T-cell (primary cell): ENCODE measurements at regions not wholly inside any gene's neighbourhood (a gene's known extent, or its start where the extent isn't known, plus 50 kb on each side); places are given as distances from the start of the nearest gene placed in this dataset.

Source experiments
- ATAC-seq, 4 experiments: fragments of 200-7000 bp in 3 of 4; fragments of 150-1000 bp in 1 of 4; cut with Tn5 transposase; replicated peaks in 1 of 4; 1 replicate in 3 of 4; 2 replicates in 1 of 4; pipeline ENCODE4 v1.10.0; 2021; ENCODE audit warnings: moderate library complexity in 3 of 4, mild to moderate bottlenecking in 2 of 4, moderate number of reproducible peaks in 1 of 4
- CTCF ChIA-PET, 2 donors: fragments of 300-600 bp; sonication (Branson Sonifier 250); formaldehyde crosslinking; loops; one replicate each; lab custom pipeline; 2022; ENCODE audit warnings: antibody characterized with exemption in 2 of 2; lab: Charles Lee
- POLR2A ChIA-PET, 2 donors: fragments of 300-600 bp; sonication (Branson Sonifier 250); formaldehyde crosslinking; loops; one replicate each; lab custom pipeline; 2022; ENCODE audit warnings: antibody characterized with exemption in 2 of 2; lab: Charles Lee
- DNase-seq, 35 experiments: peaks; one replicate each; pipeline versions ENCODE4 v3.0.0 to v3.0.0-alpha.2; 2013 to 2023
- H3K27ac ChIP-seq: one replicate; pipeline ENCODE4 v1.5.1; 2013; ENCODE audit warnings: low read length
- H3K27me3 ChIP-seq, 2 experiments: replicated peaks in 1 of 2; 1 replicate in 1 of 2; 2 replicates in 1 of 2; pipeline versions ENCODE4 v1.6.1 to v1.7.0; 2013; ENCODE audit warnings: low read length in 1 of 2, mixed read lengths in 1 of 2; ENCODE audit not compliant: control insufficient read depth in 2 of 2, insufficient read depth in 2 of 2; ENCODE audit errors: extremely low read depth in 1 of 2
- H3K36me3 ChIP-seq, 2 donors: 1 replicate in 1 of 2; 2 replicates in 1 of 2; pipeline versions ENCODE4 v1.6.1 to v1.7.0; 2013; ENCODE audit warnings: low read length in 1 of 2; ENCODE audit not compliant: control insufficient read depth in 2 of 2, insufficient read depth in 1 of 2; ENCODE audit errors: extremely low read depth in 1 of 2
- H3K4me1 ChIP-seq, 2 experiments: 1 replicate in 1 of 2; 2 replicates in 1 of 2; pipeline versions ENCODE4 v1.6.1 to v1.7.0; 2013; ENCODE audit warnings: low read length in 2 of 2, mixed read lengths in 1 of 2; ENCODE audit not compliant: insufficient read depth in 2 of 2, control insufficient read depth in 1 of 2; ENCODE audit errors: extremely low read depth in 1 of 2
- H3K4me3 ChIP-seq, 2 donors: 1 replicate in 1 of 2; 2 replicates in 1 of 2; pipeline versions ENCODE4 v1.5.1 to v1.7.0; 2013; ENCODE audit warnings: mild to moderate bottlenecking in 2 of 2, low read length in 1 of 2, moderate library complexity in 1 of 2; ENCODE audit not compliant: control insufficient read depth in 1 of 2; ENCODE audit errors: extremely low read depth in 1 of 2
- H3K9me3 ChIP-seq: 2 replicates; pipeline ENCODE4 v1.7.0; 2013
- H3K27ac Mint-ChIP-seq, 2 donors: one replicate each; pipeline ENCODE4 v1.8.0; 2020 to 2021; ENCODE audit warnings: mild to moderate bottlenecking in 2 of 2, mixed read lengths in 2 of 2
- H3K27me3 Mint-ChIP-seq, 2 donors: one replicate each; pipeline ENCODE4 v1.8.0; 2021 to 2022; ENCODE audit warnings: mixed read lengths in 2 of 2
- H3K36me3 Mint-ChIP-seq: one replicate; pipeline ENCODE4 v1.8.0; 2021; ENCODE audit warnings: mixed read lengths
- H3K4me1 Mint-ChIP-seq, 3 donors: one replicate each; pipeline ENCODE4 v1.8.0; 2020 to 2022; ENCODE audit warnings: mixed read lengths in 3 of 3, mild to moderate bottlenecking in 1 of 3
- H3K4me3 Mint-ChIP-seq, 3 donors: one replicate each; pipeline ENCODE4 v1.8.0; 2020 to 2022; ENCODE audit warnings: mild to moderate bottlenecking in 3 of 3, mixed read lengths in 3 of 3, moderate library complexity in 3 of 3
- H3K9me3 Mint-ChIP-seq, 3 donors: one replicate each; pipeline ENCODE4 v1.8.0; 2020 to 2022; ENCODE audit warnings: mixed read lengths in 3 of 3
- WGBS: methylation state at CpG from one replicate; pipeline ENCODE4 v1.1.5; 2013; ENCODE audit warnings: missing lambda C conversion rate; ENCODE audit not compliant: insufficient coverage; 5-methylcytosine and 5-hydroxymethylcytosine counted together

DNA sequence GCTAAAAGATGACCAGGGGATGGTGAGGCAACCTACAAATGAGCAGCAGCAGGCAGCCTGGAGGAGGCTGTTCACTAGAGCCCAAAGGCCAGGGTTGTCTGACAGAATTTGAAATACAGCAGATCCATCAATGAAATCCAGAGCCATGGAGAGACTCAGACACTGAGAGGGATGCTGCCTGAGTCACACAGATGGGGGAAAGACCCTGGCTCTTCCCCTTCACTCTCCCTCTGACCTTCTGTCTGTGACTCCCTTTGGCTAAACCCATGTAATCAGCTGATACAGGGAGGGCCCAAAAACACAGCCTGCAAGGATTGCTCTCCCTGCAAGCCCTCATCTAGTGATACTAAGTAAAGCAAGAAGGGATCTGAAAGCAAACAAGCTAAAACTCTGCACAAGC lies 166.5 kb upstream of the SPOPL start:
- no peaks in the 10 kb centered on the region for H3K4me1 ChIP-seq
- DNase-seq, result no peak
- H3K27ac Mint-ChIP-seq, result no peak overlapping the region
- ChIA-PET CTCF (no interaction called here), POLR2A (interaction anchor here in 1 of 2 donors (0.5 kb wide), 1 partner anchor 1227 kb away, joined by 3 read pairs; no protein-coding TSS in a partner anchor)
- H3K27me3 ChIP-seq, result no peaks in the 10 kb centered on the region
- H3K36me3 ChIP-seq, result no peaks in the 10 kb centered on the region
- no peak for ATAC-seq
- H3K4me3 ChIP-seq, result no peak overlapping the region
- H3K9me3 ChIP-seq, result no peaks in the 10 kb centered on the region
- no peak overlapping the region for H3K27ac ChIP-seq
- H3K36me3 Mint-ChIP-seq, result no peaks in the 10 kb centered on the region
- peaks cover 0 to 4% (median 0%) of the 10 kb centered on the region in 3 donors for H3K9me3 Mint-ChIP-seq
- no peaks in the 10 kb centered on the region for H3K4me1 Mint-ChIP-seq
- no peak overlapping the region for H3K4me3 Mint-ChIP-seq
- H3K27me3 Mint-ChIP-seq, result no peaks in the 10 kb centered on the region

DNA sequence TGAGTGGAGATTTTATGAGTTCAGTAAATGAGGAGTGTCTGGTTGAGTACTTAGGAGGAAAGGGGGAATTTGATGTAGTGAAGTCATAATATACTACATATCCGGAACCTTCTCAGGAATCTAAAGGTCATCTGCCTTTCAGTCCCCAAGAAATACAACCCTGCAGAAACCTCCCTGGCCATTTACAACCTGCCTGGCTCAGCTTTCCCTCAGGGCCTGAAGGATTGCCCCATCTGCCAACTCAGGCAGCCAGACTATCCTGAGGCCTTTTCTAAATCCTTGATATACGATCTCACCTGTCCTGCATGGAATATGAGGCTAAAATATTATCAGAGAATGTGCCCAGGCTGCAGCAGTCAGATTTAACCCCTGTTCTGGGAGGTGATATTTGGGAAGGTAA lies 165.4 kb upstream of the SPOPL start:
- CTCF ChIA-PET, result no interaction called here
- DNase-seq, result no peak
- H3K27me3 Mint-ChIP-seq, result no peaks in the 10 kb centered on the region
- Histone ChIP-seq H3K36me3 (no peaks in the 10 kb centered on the region), H3K4me3 (no peak overlapping the region), H3K27ac (no peak overlapping the region), H3K27me3 (no peaks in the 10 kb centered on the region), H3K4me1 (no peaks in the 10 kb centered on the region), H3K9me3 (no peaks in the 10 kb centered on the region)
- ATAC-seq, result no peak
- no peaks in the 10 kb centered on the region for H3K9me3 Mint-ChIP-seq
- H3K27ac Mint-ChIP-seq, result no peak overlapping the region
- WGBS, result no CpG with 5 or more reads among the region's 2 CpGs
- no peaks in the 10 kb centered on the region for H3K4me1 Mint-ChIP-seq
- POLR2A ChIA-PET, result no interaction called here
- H3K36me3 Mint-ChIP-seq, result no peaks in the 10 kb centered on the region
- no peak overlapping the region for H3K4me3 Mint-ChIP-seq

DNA sequence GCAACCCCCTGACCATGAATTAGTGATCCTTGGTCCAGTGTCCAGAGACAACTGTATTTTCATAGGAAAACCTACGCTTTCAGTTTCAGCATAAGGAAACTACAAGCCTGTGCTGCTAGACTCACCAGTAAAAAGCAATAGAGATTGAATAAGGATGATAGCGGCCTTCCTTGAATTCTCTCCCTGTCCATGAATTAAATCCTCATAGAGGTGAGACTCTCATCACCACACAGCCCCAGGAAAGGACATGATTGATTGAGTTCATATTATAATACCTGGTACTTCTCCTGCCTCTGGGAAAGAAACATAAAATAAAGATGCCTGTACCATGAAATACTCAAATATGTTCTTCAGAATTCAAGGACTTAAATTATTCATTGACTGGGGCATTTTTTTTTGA lies 146.3 kb upstream of the SPOPL start:
- Mint-ChIP-seq H3K9me3 (peaks cover 0 to 9% (median 0%) of the 10 kb centered on the region in 3 donors), H3K27ac (no peak overlapping the region), H3K4me1 (no peaks in the 10 kb centered on the region), H3K36me3 (no peaks in the 10 kb centered on the region), H3K4me3 (no peak overlapping the region), H3K27me3 (peaks cover 0 to 4% of the 10 kb centered on the region in 2 donors)
- ATAC-seq (no peak), DNase-seq (no peak)
- no peaks in the 10 kb centered on the region for H3K4me1 ChIP-seq
- CTCF ChIA-PET, result no interaction called here
- H3K27ac ChIP-seq, result no peak overlapping the region
- H3K36me3 ChIP-seq, result no peaks in the 10 kb centered on the region
- no CpG with 5 or more reads among the region's 2 CpGs for WGBS
- H3K27me3 ChIP-seq, result no peaks in the 10 kb centered on the region
- POLR2A ChIA-PET, result no interaction called here
- H3K9me3 ChIP-seq, result no peaks in the 10 kb centered on the region
- H3K4me3 ChIP-seq, result no peak overlapping the region

DNA sequence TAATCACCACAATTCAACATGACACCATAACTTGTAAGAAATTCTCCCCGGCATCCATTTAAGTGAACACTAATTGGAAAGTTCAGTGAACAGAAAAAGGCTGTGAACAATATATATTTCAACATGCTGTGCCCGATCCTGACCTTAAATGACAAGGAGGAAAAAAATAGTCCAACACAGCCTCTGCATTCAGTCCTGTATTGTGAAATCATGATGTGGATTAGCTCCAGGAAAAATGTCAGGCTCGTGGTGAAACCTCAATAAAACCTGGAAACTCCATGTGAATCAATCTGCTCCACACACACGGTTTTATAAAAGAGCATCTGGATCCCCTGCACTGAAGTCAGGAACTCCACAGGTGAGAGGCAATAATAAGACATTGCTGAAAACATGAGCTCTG lies 145.4 kb upstream of the SPOPL start:
- Histone ChIP-seq H3K4me3 (no peak overlapping the region), H3K27ac (no peak overlapping the region), H3K27me3 (no peaks in the 10 kb centered on the region), H3K4me1 (no peaks in the 10 kb centered on the region), H3K36me3 (no peaks in the 10 kb centered on the region), H3K9me3 (no peaks in the 10 kb centered on the region)
- WGBS, result 71% methylated on average over 1 of the region's 4 CpGs
- H3K4me1 Mint-ChIP-seq, result no peaks in the 10 kb centered on the region
- DNase-seq (no peak), ATAC-seq (no peak)
- no peaks in the 10 kb centered on the region for H3K36me3 Mint-ChIP-seq
- no peak overlapping the region for H3K27ac Mint-ChIP-seq
- peaks cover 0 to 10% (median 0%) of the 10 kb centered on the region in 3 donors for H3K9me3 Mint-ChIP-seq
- CTCF ChIA-PET, result no interaction called here
- POLR2A ChIA-PET, result no interaction called here
- H3K4me3 Mint-ChIP-seq, result no peak overlapping the region
- H3K27me3 Mint-ChIP-seq, result peaks cover 0 to 5% of the 10 kb centered on the region in 2 donors

DNA sequence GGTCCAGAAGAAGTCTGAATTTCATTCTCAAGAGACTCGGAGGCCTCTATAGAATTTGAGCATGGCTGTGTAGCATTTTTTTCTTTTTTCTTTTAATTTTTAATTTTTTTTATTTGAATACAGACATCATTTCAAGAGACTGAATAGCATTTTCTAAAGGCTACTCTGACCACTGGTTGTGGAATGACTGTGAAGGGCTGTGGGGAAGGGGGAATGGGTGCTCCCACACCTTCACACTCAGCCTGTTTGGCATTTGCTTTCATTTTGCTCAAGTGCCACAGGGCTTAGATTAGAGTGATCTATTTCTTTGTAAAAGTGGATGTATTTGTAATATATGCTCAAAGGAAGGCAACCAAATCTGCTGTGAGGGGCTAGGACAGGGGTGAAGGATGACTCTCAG lies 142.0 kb upstream of the SPOPL start:
- ATAC-seq (no peak), DNase-seq (no peak)
- H3K4me3 ChIP-seq, result no peak overlapping the region
- WGBS, result no CpG with 5 or more reads among the region's 1 CpG
- H3K27ac Mint-ChIP-seq, result no peak overlapping the region
- ChIA-PET POLR2A (no interaction called here), CTCF (no interaction called here)
- peaks cover 0 to 8% of the 10 kb centered on the region in 2 donors for H3K27me3 Mint-ChIP-seq
- peaks cover 0 to 3% (median 0%) of the 10 kb centered on the region in 3 donors for H3K9me3 Mint-ChIP-seq
- H3K4me1 ChIP-seq, result no peaks in the 10 kb centered on the region
- no peaks in the 10 kb centered on the region for H3K9me3 ChIP-seq
- H3K4me3 Mint-ChIP-seq, result no peak overlapping the region
- H3K27ac ChIP-seq, result no peak overlapping the region
- H3K36me3 ChIP-seq, result no peaks in the 10 kb centered on the region
- H3K36me3 Mint-ChIP-seq, result no peaks in the 10 kb centered on the region
- H3K4me1 Mint-ChIP-seq, result no peaks in the 10 kb centered on the region
- no peaks in the 10 kb centered on the region for H3K27me3 ChIP-seq

DNA sequence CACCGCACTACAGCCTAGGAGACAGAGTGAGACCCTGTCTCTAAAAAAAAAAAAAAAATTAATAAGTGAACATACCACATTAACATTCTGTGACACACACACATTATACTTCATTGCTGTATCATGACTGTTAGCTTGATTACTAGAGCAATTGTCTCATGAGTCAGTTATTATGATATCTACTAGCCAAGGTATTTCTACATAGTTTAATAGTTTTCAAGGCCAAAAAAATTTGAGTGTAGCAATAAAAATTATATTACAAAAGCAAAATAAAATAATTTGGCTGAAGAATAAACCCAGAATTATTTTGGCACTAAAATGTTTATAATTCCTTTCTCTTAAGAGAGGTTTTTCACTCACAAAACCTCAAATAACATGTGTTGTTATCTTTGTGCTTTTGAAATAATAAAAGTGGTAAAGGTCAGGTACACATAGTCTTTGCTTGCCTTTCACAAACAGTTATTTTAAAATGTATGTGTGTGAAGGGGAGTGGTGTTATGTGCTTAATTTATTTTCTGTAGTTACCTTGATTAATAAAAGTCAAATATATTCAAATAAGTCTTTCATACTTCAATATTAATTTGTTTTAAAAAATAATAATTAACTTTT lies 136.9 kb upstream of the SPOPL start:
- Mint-ChIP-seq H3K4me3 (no peak overlapping the region), H3K4me1 (no peaks in the 10 kb centered on the region), H3K9me3 (peaks cover 0 to 3% (median 0%) of the 10 kb centered on the region in 3 donors), H3K27me3 (peaks cover 0 to 8% of the 10 kb centered on the region in 2 donors), H3K27ac (no peak overlapping the region), H3K36me3 (no peaks in the 10 kb centered on the region)
- H3K4me1 ChIP-seq, result no peaks in the 10 kb centered on the region
- H3K9me3 ChIP-seq, result no peaks in the 10 kb centered on the region
- H3K36me3 ChIP-seq, result no peaks in the 10 kb centered on the region
- ATAC-seq, result no peak
- ChIA-PET POLR2A (no interaction called here), CTCF (no interaction called here)
- WGBS, result no CpG with 5 or more reads among the region's 1 CpG
- no peaks in the 10 kb centered on the region for H3K27me3 ChIP-seq
- no peak overlapping the region for H3K27ac ChIP-seq
- no peak for DNase-seq
- no peak overlapping the region for H3K4me3 ChIP-seq

DNA sequence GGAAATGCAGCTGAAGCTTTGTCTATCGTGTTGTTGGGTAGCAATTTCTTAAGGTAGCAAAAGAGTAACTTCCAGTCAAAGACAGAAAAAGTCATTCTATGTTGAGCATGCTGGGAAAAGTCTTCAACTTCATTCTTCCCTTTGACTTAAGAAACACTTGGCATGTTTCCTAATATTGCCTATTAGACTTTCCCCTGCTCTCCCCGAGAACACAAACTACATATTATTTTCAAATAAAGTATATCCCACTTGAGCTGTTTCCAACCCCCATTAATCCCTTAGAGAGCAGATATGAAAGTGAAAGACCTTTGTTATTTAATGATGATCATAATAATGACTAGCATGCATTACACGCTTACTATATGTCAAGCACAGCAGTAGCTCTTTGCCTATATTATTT lies 136.0 kb upstream of the SPOPL start:
- no CpG with 5 or more reads among the region's 3 CpGs for WGBS

More for the DNA sequence above, 136.0 kb upstream of the SPOPL start:
- H3K27ac ChIP-seq, result no peak overlapping the region
- H3K4me1 ChIP-seq, result no peaks in the 10 kb centered on the region
- Mint-ChIP-seq H3K27ac (no peak overlapping the region), H3K4me1 (no peaks in the 10 kb centered on the region), H3K36me3 (no peaks in the 10 kb centered on the region), H3K9me3 (peaks cover 0 to 3% (median 0%) of the 10 kb centered on the region in 3 donors), H3K4me3 (no peak overlapping the region), H3K27me3 (peaks cover 0 to 8% of the 10 kb centered on the region in 2 donors)
- no peaks in the 10 kb centered on the region for H3K36me3 ChIP-seq
- POLR2A ChIA-PET, result no interaction called here
- no peak overlapping the region for H3K4me3 ChIP-seq
- no peak for DNase-seq
- no peaks in the 10 kb centered on the region for H3K9me3 ChIP-seq
- no peak for ATAC-seq
- H3K27me3 ChIP-seq, result no peaks in the 10 kb centered on the region
- CTCF ChIA-PET, result no interaction called here
